Stimulated activated CD8-positive, alpha-beta memory T cell treated with anti-CD3 and anti-CD28 coated beads, Interleukin-4, amount 100 ng/mL, for 4 hours (primary cell): ENCODE measurements at regions not wholly inside any gene's neighbourhood (a gene's known extent, or its start where the extent isn't known, plus 50 kb on each side); places are given as distances from the start of the nearest gene placed in this dataset.
"Not testable (repeated sequence)": the region's sequence is repeated elsewhere in the genome, so short reads cannot be mapped to it uniquely, and the experiment has no call there.

Experiments used
- DNase-seq, 2 donors: peaks; one replicate each; pipeline ENCODE4 v3.0.0-alpha.2; 2020; ENCODE audit warnings: low read depth in 2 of 2, low spot score in 1 of 2

DNA sequence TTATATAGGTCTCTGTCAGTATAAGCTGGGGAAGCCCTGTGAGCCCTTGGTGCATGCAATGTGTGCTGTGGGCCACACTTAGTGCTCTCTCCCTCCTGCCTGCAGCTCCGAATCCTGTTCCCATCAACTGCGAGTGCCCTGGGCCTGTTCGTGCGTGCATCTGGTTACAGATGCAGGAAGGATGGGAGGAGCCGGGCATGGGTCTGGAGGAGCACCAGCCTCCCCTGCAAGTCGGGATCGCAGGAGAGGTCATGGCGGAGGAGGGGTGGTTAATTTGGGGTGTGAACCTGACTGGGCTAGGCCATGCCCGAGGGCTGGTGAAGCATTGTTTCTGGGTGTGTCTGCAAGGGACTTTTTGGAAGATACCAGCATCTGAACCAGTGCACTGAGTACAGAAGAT lies 274.6 kb upstream of the IRX4 start:
- DNase-seq: no peak

DNA sequence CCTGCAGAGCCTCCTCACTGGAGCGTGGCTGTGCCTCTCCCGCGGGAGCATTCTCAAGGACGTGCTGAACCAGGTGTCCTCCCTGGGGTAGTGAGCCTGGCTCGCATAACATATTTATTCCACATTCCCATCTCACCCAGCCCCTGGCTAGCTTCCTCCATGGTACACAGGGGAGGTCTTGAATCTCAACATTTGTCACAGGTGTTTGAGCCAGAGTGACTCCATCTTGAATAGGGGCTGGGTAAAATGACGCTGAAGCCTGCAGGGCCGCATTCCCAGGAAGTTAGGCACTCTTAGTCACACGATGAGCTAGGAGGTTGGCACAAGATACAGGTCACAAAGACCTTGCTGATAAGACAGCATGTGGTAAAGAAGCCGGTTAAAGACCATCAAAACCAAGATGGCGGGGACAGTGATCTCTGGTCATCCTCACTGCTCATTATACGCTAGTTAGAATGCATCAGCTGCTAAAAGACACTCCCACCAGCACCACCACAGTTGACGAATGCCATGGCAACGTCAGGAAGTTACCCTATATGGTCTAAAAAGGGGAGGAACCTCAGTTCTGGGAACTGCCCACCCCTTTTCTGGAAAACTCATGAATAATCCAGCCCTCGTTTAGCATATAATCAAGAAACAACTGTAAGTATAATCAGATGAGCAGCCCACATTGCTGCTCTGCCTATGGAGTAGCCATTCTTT lies 273.8 kb upstream of the IRX4 start:
- DNase-seq: no peak

DNA sequence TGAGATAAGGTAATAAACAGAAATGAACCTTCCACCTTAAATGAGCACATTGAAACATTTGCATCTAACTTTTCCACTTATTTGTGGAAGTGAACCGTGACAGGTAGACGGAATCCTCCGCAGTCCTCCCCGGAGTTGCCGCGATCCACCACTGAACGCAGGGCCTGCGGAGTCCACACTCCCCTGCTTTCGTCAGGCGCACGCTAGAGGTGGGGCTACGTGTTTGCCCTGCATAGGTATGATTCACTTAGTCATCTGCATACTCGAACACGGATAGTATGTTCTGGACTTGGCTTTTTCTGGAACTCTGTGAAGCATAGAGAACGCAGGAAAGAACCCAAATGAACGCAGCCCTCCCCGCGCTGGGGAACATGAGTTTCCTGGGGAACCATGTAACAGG lies 272.8 kb upstream of the IRX4 start:
- DNase-seq: no peak

DNA sequence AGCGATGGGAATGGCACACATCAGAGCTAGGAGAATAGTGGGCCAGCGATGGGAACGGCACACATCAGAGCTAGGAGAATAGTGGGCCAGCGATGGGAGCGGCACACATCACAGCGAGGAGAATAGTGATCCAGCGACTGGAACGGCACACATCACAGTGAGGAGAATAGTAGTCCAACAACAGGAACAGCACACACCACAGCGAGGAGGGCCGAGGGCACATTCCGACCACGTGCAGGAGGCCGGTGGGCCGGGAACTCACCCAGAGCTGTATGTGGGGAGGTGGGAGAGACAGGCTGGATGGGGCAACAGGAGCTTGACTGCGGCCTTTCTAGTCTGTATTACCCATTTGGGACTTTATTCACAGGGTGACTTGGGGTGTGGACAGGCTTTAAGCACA lies 271.1 kb upstream of the IRX4 start:
- no peak for DNase-seq

DNA sequence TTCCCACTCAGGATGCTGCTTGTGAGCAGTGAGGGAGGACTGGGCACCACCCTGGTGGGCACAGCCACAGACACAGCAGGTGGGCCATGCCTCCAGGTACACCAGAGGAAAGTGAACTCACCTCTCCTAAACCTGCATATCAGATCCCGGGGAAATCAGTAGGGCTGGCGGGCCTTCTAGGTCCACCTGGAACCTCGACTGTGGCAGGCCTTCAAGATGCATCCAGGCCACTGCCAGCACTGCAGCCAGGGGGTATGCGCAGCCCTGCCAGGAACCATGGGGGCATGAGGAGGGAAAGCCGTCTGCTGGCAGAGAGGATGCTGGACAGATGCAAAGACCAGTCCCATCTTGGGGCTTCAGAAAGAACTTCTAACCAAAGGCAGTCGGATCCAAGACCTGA lies 270.6 kb upstream of the IRX4 start:
- DNase-seq: no peak

DNA sequence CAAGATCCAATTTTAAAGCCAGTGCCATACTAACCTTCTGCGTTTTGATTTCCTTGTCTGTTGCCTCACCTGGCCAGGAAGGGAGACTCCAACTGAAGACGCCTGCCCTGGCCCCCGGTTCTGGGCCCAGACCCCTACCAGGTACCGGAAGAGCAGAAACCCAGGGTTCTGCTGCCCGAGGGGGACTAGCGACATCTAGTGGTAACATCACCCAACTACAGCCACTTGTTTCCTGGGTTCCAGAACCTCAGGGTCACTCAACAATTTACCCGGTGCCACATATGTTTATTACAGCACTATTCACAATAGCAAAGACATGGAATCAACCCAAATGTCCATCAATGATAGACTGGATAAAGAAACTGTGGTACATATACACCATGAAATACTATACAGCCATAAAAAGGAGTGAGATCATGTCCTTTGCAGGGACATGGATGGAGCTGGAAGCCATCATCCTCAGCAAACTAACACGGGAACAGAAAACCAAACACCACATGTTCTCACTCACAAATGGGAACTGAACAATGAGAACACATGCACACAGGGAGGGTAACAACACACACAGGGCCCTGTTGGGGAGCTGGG lies 268.7 kb upstream of the IRX4 start:
- DNase-seq: not testable (repeated sequence)

DNA sequence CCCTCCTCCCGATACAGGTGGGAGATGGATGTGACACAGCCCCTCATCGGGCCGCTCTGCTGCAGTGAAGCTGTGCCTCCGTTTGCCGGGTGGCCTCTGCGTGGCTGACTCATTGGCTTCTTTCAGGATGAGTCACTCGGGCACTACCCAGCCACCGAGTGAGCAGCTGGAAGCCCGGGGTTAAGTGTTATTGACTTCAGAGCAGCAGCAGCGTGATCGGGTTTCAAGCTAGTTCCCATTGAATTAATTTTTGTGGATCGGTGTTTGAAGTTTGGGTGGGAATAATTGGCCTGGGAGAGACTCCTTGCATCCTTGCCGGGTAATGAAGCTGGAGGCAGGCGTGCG lies 266.4 kb upstream of the IRX4 start:
- no peak for DNase-seq

DNA sequence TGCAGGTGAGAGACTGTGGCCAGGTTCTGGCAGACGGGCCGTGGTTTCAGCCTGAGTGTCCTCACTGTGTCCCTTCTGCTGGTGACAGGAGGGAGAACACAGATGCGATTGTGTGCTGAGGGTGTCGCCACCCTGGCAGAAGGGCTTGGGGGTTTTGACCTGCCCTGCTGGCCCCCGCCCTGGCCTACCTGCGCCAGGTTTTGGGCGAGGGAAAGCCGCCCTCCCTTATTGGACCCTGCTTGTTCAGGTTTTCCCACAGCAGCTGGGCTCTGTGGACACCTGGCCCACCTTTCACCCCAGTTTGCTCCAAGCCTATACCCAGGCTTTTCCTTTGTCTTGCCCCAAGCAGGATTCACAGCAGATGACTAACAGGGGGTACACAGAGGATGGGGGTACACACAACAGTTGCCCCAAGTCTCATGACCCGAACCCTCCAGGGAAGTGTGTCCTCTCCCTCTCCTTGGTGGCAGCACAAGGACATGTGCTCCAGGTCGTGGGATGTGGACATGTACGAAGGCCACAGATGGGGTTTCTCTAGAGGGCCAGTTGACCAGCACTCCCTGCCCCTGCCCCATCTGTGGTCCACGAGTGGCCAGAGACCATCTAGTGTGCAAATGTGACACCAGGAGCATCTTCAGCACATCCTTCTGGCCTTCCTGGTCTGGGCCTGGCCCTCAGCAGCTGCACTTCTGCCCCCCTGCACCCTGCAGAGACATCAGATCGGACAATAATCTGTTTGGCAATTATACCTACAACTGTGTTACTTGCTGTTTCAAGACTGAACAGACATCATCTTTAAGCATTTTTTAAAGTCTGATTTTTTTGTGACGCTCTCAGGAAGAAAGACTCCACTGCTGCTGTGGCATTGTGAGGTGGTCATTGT lies 265.8 kb upstream of the IRX4 start:
- no peak for DNase-seq

DNA sequence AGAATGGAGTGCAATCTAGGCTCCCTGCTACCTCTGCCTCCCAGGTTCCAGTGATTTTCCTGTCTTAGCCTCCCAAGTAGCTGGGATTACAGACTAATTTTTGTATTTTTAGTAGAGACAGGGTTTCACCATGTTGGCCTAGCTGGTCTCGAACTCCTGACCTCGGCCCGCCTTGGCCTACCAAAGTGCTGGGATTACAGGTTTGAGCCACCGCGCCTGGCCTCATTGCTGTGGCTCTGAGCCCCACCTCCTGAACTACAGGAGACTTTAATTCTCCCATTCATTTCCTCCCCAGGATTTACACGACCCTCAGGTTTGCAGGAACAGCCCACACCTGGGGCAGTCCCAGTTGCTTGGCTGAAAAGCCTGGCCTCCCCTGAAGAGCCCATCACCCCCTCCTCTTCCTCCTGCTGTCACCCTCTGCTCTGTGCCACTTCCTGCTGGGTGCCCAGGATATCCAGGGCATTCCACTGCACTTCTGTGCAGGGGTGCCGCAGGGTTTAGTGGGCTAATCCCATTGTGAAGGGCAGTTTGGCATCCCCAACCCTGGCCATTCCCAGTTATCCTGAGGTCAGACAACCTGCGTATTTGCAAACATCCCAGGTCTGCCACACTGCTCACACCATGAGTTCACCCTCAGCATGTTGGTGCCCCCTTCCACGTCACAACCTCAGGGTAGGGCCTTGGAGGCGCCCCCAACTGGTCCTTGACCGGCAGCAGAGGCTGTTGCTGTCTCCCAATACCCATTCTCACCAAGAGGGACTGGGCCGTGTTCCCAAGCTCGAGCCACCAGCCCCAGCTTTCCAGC lies 265.0 kb upstream of the IRX4 start:
- DNase-seq: no peak

DNA sequence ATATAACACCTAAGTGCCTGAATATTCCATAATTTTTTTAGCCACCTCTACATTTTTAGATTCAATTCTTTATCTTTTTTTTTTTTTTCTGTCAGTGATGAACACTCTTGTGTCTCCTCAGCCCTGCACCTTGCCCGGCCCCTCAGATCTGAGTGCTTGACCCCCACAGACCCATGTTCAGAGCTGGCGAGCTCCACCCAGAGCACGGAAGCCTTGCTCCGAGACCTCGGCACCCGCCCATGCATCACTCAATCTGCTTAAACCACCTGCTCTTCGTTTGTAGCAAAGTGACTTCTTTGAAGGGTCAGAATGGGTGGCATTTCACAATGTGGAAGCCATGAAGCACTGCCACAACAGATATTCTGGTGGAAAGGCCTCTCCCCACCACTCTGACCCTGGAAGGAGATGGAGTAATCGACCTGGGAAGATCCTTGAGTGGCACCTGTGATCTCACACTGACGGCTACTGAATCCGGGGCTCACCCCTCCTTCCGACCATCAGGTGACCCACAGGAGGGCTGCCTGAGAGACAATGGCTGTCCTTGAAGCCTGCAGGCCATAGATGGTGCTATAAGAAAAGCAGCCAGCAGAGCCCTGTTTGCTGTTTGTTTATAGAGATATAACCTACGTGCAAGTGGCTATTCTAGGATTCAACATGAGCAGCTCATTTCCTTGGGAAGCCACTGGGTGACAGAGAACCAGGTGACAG lies 261.1 kb upstream of the IRX4 start:
- DNase-seq: no peak

DNA sequence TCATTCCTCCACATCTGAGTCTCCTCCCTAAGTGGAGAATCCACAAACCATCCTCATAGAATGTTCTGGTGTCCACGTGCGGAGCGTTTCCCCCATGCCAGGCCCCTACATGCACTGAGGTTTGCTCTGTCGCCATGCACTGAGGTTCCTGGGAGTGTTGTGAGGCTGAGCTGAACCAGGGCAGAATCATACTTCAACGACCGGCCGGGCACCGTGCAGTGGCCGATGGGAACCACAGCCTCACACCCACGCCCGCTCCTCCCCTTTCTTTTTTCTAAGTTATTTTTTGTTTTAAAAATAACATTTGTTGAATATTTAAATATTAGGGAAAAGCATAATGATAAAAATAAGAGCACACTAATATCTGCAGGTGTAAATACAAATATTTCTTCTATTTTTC lies 260.4 kb upstream of the IRX4 start:
- no peak for DNase-seq

DNA sequence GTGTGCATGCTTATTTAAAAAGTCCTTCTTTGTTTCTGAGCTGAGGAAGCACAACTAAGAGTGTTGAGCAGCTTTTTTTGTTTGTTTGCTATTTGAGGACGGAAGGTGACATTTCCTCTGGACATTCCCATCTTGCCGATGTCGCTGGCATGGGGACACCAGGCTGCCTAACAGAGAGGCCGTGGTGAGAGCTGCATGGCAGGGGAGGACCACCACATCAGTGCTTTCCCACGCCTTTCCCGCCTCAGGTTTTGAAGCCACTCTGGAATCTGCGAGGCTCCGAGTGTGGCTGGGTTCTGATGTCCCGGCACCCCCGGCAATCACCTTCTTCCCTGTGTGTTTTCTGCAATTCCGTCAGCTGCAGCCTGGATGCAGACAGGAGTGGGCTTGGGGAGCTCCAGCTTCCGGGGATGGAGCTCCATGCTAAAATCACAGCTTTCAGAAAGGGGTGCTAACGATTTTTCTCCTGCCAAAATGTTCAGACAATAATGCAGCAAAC lies 259.8 kb upstream of the IRX4 start:
- no peak for DNase-seq

DNA sequence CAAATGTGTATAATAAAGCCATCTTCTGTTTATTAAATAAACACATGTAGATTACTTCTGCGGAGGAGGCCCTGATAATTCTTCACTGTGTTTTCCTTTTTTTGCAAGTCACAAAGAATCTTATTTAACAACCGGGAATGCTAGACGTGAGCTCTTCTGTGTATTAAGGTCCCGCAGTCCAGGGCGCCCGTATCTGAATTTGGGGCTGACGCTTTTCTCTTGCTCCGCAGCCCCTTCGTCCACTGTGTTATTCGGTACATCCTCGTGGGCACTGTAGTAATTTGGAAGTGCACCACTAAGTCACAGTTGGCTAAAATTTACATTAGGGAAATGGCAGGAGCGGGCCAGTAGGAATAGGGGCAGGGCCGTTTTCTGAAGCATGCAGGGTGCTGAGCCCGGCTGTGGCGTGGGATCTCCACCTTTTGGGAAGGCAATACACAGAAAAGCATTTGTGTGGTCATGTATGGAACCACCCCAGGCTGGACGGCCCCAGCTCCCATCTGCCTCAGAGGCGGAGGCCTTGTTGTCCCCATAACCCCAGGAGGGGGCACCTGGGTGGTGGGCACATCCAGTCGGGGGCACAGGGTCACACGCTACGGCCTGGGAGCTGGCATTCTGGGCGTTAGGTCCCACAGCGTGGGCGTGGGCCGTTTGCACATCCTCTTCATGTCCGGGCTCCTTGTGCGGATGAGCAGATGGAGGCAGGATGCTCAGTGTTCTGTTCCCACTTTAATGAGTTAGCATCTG lies 258.7 kb upstream of the IRX4 start:
- DNase-seq: no peak

DNA sequence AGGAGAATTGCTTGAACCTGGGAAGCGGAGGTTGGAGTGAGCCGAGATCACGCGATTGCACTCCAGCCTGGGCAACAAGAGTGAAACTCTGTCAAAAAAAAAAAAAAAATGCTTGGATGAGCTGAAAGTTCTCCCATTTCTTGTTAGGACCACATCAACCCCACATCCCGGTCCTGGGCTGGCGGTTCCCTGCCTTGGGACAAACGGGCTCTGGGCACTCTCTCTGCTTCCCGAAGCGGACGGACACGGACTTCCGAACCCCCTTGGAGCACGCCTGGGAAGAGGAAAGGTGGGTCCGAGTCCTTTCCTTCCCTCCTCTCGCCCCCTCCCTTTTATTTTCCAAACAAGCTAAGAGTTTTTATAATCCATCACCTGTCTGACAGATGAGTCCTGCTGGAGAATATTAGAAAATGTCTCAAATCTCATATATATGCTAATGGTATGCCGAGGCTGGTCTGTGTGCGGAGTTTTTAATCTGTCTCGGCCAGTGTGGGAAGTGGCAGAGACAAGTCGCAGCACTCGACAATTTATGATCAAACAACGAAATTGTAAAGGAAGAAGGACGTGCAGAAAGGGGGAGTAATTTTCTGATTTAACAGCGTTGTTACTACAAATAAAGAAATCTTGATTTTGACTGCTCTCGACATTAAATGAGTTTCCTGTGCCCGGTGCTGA lies 257.9 kb upstream of the IRX4 start:
- no peak for DNase-seq

DNA sequence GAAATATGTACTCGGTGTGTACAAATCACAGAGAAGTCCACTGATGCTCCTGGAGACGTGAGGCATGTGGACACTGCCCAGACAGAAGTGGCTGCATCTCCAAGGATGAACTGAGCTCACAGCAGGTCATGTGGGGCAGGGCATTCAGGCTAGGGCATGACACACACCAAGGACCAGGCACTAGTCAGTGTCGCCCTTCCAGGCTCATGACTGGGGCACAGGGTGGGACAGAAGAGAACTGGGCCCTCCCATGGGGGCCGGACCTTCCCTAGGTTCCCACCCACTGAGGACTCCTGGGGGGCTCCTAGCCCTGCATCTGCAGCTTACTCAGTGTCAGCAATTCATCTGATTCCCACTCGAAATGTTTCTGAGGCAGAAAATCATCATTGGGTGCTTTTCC lies 256.8 kb upstream of the IRX4 start:
- DNase-seq: no peak

DNA sequence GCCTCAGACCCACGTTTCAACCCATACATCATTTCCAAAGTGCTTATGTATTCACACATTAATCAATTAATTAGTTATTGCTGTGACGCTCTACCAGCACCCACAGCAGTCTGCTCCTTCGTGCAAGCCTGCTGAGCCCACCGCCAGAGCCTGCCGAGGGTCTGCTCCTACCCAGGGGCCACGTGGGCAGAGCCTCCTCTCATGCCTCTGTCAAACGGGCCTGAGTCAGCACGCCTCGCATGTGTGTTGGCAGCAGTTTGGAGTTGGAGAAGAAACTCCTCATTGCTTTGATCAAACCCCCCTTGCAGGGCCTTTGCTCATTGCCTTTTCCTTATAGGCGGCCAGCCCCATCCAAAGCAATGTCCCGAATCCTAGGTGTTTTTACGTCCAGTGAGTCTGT lies 256.2 kb upstream of the IRX4 start:
- no peak for DNase-seq

DNA sequence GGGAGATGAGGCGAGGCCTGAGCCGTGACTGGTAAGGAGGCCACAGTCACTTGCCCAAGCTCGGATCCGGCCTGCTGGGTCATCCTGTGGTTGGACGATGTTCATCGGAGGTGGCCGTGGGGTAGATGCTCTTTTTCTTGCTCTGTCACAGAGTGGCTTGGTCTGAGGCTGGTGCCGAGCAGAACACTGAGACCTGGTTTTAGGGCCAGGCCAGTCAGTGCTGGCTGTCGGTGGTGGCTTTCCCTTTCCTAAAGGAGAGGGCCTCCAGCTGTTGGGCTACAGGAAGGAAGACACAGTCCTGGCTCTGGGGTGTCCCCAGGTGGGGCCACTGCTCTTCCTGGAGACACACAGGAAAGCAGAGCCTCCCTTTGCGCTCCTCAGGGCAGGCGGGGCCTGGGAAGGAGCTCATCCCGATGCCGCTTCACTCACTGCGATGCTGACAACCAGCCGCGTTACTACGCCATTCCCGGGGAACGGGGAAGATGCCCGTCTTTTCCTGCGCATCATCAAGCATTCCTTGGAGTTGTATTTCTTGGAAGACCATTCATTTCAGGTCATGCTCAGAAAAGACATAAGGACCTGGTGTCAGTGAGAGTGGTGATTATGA lies 254.8 kb upstream of the IRX4 start:
- no peak for DNase-seq

DNA sequence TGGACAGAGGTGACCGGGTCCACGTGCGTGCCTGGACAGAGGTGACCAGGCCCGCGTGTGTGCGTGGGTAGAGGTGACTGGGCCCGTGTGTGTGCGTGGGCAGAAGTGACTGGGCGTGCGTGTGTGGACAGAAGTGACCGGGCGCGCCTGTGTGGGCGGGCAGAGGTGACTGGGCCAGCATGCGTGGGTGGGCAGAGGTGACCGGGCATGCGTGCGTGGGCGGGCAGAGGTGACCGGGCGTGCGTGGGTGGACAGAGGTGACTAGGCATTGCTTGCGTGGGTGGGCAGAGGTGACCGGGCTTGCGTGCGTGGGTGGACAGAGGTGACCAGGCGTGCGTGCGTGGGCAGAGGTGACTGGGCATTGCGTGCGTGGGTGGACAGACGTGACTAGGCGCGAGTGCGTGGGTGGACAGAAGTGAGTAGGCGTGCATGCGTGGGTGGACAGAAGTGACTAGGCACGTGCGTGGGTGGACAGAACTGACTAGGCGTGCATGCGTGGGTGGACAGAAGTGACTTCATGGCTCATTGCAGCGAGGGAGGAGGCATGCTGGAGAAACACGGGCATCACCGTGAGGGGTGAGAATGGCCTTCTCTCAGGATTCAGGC lies 254.1 kb upstream of the IRX4 start:
- DNase-seq: peak in 1 of 2 donors; percentile 4

DNA sequence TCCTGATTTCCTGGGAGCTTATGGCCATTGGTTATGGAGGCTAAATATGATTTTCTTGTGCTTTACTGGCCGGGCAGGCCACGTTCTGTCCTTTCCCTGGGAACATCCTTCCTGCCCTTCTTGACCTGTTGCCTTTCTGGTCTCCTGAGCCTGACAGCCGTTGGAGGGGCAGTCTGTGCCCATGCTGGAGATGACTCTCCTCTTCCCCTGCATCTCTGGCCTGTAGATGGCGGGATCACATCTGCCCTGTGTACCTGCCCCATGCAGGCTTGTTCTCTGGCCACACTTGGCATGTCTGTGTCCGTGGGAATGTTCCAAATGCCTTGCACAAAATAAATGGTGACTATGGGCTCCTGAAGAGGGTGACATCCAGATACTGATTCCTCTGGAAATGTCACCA lies 253.1 kb upstream of the IRX4 start:
- DNase-seq: no peak
